HG03575 (cell line): ENCODE measurements at regions not wholly inside any gene's neighbourhood (a gene's known extent, or its start where the extent isn't known, plus 50 kb on each side); places are given as distances from the start of the nearest gene placed in this dataset.

Source experiments
- ATAC-seq: cut with Tn5 transposase; IDR thresholded peaks from one replicate; pipeline ENCODE4 v1.9.1; 2021; ENCODE audit not compliant: unreplicated experiment, insufficient number of reproducible peaks, low FRiP score; ENCODE audit errors: extremely low read depth

DNA sequence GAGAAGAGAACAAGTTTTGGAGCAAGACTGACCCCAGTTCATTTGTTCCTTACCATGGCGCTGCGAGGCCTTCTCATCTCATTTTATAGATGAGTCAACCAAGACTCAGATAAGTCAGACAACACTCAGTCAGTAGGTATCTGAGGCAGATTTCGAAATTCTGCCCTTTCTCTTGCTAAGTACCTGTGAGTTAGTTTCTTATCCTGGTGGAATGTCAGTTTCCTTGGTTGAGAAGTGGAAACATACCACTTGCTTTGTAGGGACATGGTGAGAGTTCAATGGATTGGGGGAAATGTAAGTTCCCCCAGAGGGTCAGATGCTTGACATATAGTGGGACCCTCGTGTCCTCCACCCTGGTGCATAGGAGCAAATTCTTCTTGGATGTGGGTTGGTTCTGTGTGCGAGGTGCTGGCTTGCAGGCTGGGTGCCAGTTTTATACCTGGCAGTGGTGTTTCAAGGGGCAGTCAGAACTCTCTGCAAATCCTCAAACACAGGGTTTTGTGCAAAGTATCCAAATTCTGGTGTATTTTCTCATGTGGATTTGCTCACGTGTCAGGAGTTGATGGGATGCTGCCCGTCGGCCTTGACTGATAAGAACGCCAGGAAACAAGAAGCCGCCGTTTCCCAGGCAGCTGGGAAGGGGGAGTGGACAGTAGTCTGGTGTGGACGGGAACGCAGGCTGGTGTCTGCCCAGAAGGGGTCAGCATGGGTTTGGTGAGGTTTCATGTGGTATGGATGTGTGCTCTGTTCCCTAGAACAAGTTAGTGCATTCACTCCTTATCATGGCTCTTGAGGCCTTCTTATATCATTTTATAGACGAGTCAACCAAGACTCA is 61.1 kb upstream of the CIBAR2 start:
- ATAC-seq = no peak

GRCh38 chr16:85173981-85174751 is 61.9 kb upstream of the CIBAR2 start:
- no peak for ATAC-seq

DNA sequence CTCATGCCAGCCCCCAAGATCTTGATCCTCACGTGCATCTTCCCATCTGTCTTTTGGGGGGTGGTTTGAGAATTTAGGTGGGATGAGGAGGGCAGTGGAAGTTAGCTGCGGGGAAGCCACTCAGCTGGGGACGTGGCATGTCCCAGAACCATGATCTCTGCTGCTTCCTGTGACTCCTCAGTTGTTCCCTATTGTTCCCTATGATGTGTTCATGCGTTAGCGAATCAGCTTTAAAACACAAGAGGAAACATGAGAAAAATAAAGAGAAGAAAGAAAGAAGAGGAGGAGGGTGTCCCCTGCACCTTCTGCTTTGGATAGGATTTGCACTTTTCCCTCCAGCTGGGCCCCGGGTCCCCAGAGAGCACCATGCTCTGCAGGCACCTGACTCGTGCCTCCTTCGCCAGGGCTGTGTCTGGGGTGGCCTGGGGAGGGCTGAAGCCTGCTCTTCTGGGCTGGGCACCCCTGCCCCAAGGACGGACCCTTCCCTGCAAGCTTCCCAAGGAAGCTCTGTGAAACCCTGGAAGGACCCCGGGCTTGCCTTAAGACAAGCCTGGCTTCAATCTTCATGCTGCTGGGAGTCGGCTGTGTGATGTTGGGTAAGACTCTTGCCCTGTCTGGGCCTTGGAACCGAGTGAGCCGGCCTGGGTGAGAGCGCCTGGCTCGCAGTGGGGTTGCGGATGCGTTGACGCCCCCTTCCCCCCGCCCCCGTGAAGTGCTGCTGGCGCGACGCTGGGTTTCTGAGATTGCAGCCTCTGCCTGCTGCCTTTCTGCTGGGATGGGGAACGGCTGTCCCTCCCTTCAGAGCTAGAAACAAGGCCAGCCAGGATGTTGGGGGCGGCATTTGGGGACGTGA is 62.8 kb upstream of the CIBAR2 start:
- no peak for ATAC-seq

- ATAC-seq = no peak
Measured at GRCh38 chr16:85175724-85176233, 63.5 kb upstream of the CIBAR2 start.

- no peak for ATAC-seq
Measured at GRCh38 chr16:85176541-85177447, 64.5 kb upstream of the CIBAR2 start.

DNA sequence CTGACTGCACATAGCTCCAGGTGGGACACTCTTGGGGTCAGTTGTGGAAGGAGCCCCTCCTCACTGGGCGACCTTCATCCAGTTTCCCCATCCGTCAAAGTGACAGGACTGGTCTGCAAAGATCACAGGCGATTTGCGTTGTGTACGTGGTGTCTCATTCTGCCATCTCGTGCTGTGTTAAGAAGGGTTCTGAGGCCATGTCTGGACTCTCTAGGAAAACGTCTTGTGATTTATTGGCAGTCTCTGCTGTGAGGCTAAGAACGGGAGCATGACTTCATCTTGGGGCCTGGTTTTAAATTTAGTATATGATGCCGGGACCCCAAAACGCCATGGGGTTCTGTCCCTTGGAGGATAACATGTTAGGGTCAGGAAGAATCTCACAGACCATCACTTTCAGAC is 65.2 kb upstream of the CIBAR2 start:
- no peak for ATAC-seq

GRCh38 chr16:85178006-85178591 is 65.8 kb upstream of the CIBAR2 start:
- ATAC-seq = no peak

- ATAC-seq = no peak
Measured at GRCh38 chr16:85178596-85178995, 66.3 kb upstream of the CIBAR2 start.

DNA sequence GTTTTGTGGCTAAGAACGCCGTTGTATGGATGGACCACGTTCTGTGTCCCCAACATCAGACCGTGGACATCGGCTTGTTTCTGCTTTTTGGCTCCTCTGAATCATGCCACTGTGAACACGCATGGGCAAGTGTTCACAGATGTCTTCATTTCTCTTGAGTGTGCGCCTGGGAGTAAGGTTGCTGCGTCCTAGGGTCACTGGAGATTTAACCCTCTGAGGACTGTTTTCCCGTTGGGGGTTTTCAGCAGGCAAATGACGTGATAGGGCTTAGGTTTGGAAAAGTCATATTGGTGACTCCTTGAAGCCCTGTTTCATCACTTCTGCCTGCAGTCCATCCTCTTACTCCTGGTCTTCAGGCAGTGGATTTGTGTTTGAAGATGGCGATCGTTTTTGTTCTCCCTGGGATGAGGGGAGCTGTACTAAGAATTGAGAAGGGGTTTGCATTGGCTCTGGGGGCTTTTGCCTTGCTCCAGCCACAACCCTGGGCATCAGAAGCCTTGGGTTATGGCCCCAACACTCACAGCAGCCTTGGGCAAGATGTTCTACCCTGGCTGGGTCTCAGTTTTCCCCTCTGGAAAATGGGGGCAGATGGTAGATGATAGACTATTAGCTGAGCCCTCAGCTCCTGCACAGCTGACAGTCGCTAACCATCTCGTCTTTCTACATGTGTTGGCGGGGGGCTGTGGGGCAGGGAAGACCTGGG is 67.2 kb upstream of the CIBAR2 start:
- no peak for ATAC-seq

DNA sequence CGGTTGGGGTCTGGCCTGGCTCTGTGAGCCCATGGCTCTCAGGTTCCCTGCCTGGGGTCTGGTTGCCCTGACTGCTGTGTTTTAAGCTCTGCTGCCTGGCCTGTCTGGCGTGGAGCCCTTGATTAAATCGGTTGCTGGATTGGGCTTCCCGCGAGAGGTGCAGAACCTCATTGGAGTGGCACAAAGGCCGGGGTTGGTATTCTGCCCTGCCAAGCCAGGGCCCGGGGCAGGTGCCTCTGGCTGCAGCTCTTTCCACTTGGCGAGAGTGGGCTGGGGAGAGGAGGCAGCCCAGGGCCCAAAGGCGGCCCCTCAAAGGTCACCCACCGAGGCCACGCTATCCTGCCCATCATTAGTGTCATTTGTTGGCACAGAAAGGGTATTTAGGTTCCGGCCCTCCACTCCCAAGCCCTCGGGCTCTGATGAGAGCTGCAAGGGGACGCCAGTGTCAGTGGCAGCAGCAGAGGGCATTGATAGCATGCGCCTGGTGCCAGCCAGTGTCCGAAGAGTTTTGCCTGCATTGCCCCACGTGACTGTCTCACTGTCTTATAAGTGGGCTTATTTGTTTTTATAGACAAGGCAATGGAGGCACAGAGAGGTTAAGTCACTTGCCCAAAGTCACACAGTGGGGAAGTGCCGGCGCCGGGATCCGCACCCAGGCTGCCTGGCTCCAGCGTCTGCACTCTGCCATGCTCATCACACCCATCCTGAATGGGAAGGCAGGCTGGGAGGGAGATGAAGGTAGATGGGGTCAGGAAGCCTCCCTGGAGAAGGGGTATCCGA is 68.0 kb upstream of the CIBAR2 start:
- ATAC-seq = no peak

DNA sequence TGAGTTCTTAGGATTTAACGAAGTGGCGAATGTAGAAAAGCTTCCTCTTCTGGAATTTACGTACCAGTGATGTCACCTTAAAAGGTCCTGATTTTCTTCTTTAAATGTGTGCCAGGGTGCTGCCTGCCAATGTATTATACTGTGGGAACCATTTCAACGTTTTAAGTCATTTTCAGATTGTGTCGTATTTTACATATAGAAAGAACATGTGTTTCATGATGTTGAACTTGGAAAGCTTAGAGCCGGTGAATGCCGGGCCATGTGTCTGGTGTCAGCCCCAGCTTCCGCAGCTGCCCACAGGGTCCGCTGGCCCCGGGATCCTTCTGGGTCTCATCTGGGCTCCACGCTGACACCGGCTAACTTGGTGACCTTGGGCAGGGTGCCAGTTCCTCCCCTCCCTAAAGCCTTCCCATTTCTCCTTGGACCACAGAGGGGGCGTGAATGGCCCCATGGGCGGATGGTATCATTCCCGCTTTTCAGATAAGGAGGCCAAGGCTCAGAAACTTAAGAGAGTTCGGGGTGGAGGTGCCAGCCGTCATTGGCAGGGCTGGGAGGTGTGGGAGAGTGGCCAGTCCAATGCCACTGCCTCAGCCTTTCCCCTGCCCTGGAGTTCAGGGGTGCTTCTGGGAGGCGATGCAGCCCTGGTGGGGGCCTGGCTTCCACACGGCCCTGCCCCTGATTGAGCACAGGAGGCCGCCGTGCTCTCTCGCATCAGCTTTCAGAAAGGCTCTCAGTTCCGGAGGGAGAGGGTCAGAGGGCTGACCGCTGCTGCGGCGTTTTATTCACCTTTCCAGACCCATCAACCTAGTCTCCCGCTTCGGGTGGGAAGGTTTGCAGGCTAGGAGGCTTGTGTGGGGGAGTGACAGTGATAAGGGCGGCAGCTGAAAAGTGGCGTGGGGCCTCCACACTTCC is 68.8 kb upstream of the CIBAR2 start:
- ATAC-seq = no peak

GRCh38 chr16:85181739-85182129 is 69.5 kb upstream of the CIBAR2 start:
- ATAC-seq = no peak

- ATAC-seq = no peak
Measured at GRCh38 chr16:85182286-85182685, 70.0 kb upstream of the CIBAR2 start.

GRCh38 chr16:85182774-85183173 is 70.5 kb upstream of the CIBAR2 start:
- ATAC-seq = no peak

- no peak for ATAC-seq
Measured at GRCh38 chr16:85183564-85183963, 71.3 kb upstream of the CIBAR2 start.

DNA sequence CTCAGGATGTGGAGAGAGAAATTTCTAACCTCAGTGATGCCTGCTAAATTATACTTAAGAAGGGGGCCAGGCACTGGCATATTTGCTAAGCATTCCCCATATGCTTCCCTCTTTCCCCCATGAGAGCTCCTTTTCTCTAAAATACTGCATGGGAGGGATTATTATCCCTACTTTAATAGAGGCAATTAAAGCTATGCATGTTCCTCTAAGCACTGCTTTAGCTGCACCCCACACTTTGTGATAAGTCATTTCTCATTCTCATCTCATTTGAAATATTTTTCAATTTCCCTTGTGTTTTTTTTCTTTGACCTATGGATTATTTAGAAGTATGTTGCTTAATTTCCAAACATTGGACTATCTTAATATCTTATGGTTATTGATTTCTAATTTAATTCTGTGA is 72.1 kb upstream of the CIBAR2 start:
- ATAC-seq = no peak
